Smooth muscle cell (in vitro differentiated cells): ENCODE measurements at regions not wholly inside any gene's neighbourhood (a gene's known extent, or its start where the extent isn't known, plus 50 kb on each side); places are given as distances from the start of the nearest gene placed in this dataset.
"Not testable (repeated sequence)": the region's sequence is repeated elsewhere in the genome, so short reads cannot be mapped to it uniquely, and the experiment has no call there.

Experiments used
- DNase-seq: peaks from one replicate; lab custom pipeline; 2025; ENCODE audit not compliant: unreplicated experiment; lab: John Stamatoyannopoulos, UW
- H2AFZ ChIP-seq: fragments of 200-600 bp; sonication (generic); 2 replicates; pipeline ENCODE4 v1.6.0; 2016; ENCODE audit warnings: antibody characterized with exemption, low read depth, mild to moderate bottlenecking
- H3F3A ChIP-seq: fragments of 200-600 bp; sonication (generic); 2 replicates; pipeline ENCODE4 v1.6.0; 2017; ENCODE audit warnings: antibody characterized with exemption, low read depth
- H3K27ac ChIP-seq: fragments of 200-600 bp; sonication (generic); 2 replicates; pipeline ENCODE4 v1.5.1; 2016; ENCODE audit warnings: low read depth, mild to moderate bottlenecking
- H3K27me3 ChIP-seq: fragments of 200-600 bp; sonication (generic); 2 replicates; pipeline ENCODE4 v1.6.1; 2016; ENCODE audit warnings: low read depth, mild to moderate bottlenecking
- H3K36me3 ChIP-seq: fragments of 200-600 bp; sonication (generic); 2 replicates; pipeline ENCODE4 v1.5.1; 2016; ENCODE audit warnings: low read depth
- H3K4me1 ChIP-seq: fragments of 200-600 bp; sonication (generic); 2 replicates; pipeline ENCODE4 v1.5.1; 2016; ENCODE audit warnings: low read depth
- H3K4me2 ChIP-seq: fragments of 200-600 bp; sonication (generic); 2 replicates; pipeline ENCODE4 v1.6.0; 2016; ENCODE audit warnings: mild to moderate bottlenecking
- H3K4me3 ChIP-seq: fragments of 200-600 bp; sonication (generic); 2 replicates; pipeline ENCODE4 v1.5.1; 2016; ENCODE audit warnings: mild to moderate bottlenecking
- H3K79me2 ChIP-seq: fragments of 200-600 bp; sonication (generic); 2 replicates; pipeline ENCODE4 v1.6.0; 2016; ENCODE audit warnings: low read depth, mild to moderate bottlenecking
- H3K9ac ChIP-seq: fragments of 200-600 bp; sonication (generic); 2 replicates; pipeline ENCODE4 v1.6.0; 2016; ENCODE audit warnings: low read depth
- H3K9me3 ChIP-seq: fragments of 200-600 bp; sonication (generic); replicated peaks from 2 replicates; pipeline ENCODE4 v1.5.1; 2016; ENCODE audit warnings: low read depth
- H4K20me1 ChIP-seq: fragments of 200-600 bp; sonication (generic); 2 replicates; pipeline ENCODE4 v1.6.0; 2016; ENCODE audit warnings: low read depth
- WGBS: methylation state at CpG from one replicate; pipeline ENCODE4 v1.1.7; 2016; ENCODE audit warnings: low lambda C conversion rate; 5-methylcytosine and 5-hydroxymethylcytosine counted together
- TF ChIP-seq, protein P1 (sequence below): fragments of 200-600 bp; sonication (generic); IDR thresholded peaks from 2 replicates; pipeline ENCODE4 v1.5.1; 2017; ENCODE audit warnings: borderline replicate concordance, mild to moderate bottlenecking, antibody characterized with exemption; ENCODE audit not compliant: insufficient read depth, poor library complexity, severe bottlenecking

DNA sequence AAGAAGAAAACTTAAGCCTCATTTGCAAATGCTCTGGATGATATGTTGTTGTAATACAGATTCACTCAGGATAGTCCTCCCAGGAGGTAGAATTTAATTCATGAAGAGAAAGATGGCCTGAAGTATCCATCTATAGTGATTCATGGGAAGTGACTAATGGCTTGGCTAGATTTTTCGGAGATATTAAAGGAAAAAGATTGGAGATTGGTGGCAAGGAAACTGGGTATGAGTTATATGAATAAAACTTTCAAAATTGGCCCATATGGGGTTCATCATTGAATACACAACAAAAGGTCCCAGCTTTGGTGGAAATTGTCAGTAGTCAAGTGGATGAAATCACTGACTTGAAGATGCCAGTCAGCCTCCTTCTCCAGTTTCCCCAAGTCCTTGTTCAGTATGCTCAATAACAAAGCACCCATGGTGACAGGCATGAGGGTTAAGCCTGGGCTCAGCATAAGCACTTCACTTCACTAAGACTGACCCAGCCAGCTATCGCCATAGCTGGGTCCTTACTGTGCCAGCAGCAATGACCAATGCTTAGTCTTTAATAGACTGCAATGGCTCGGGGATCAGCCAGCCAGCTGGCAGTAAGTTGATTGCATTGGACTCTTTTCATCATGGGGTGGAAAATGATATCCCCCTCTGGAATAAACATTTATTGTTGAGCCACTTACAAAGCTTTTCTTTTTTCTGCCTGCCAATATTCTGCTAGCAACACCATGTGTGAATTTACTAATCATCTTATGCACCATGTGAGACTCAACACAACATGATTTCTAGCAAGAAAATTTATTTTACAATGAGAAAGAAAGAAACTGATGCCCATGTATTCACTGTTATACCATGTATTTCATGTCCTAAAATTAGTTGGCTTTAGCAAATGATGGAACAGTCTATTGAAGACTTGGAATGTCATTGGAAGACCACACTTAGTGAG, 176.6 kb upstream of the TACR1 start:
- 93% methylated on average over 3 of the region's 3 CpGs for WGBS
- TF ChIP-seq, protein P1, sequence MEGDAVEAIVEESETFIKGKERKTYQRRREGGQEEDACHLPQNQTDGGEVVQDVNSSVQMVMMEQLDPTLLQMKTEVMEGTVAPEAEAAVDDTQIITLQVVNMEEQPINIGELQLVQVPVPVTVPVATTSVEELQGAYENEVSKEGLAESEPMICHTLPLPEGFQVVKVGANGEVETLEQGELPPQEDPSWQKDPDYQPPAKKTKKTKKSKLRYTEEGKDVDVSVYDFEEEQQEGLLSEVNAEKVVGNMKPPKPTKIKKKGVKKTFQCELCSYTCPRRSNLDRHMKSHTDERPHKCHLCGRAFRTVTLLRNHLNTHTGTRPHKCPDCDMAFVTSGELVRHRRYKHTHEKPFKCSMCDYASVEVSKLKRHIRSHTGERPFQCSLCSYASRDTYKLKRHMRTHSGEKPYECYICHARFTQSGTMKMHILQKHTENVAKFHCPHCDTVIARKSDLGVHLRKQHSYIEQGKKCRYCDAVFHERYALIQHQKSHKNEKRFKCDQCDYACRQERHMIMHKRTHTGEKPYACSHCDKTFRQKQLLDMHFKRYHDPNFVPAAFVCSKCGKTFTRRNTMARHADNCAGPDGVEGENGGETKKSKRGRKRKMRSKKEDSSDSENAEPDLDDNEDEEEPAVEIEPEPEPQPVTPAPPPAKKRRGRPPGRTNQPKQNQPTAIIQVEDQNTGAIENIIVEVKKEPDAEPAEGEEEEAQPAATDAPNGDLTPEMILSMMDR = no peak

DNA sequence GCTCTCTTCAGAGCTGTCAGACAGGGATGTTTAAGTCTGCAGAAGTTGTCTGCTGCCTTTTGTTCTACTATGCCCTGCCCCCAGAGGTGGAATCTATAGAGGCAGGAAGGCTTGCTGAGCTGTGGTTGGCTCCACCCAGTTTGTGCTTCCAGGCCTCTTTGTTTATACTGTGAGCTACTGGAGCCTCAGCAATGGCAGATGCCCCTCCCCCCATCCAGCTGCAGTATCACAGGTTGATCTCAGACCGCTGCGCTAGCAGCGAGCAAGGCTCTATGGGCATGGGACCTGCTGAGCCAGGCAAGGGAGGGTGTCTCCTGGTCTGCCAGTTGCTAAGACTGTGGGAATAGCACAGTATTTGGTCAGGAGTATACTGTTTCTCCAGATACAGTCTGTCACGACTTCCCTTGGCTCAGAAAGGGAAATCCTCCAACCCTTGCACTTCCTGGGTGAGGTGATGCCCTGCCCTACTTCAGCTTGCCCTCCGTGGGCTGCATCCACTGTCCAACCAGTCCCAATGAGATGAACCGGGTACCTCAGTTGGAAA, 175.2 kb upstream of the TACR1 start:
- H3K27ac ChIP-seq, H3K79me2 ChIP-seq, H3K4me3 ChIP-seq, H3K36me3 ChIP-seq, H3K9me3 ChIP-seq, H3K4me2 ChIP-seq, DNase-seq, H3F3A ChIP-seq, H3K27me3 ChIP-seq, H3K9ac ChIP-seq, H4K20me1 ChIP-seq, H2AFZ ChIP-seq, H3K4me1 ChIP-seq: not testable (repeated sequence)
- 65% methylated on average over 6 of the region's 6 CpGs for WGBS

More for the DNA sequence above, 176.6 kb upstream of the TACR1 start:
- no peak for DNase-seq
- Histone ChIP-seq H3K27me3 (no peaks in the 10 kb centered on the region), H3K9me3 (no peaks in the 10 kb centered on the region), H2AFZ (no peak overlapping the region), H3K9ac (no peak overlapping the region), H3K4me3 (no peak overlapping the region), H4K20me1 (no peaks in the 10 kb centered on the region), H3K79me2 (no peaks in the 10 kb centered on the region), H3K4me2 (no peak overlapping the region), H3F3A (no peaks in the 10 kb centered on the region), H3K4me1 (no peaks in the 10 kb centered on the region), H3K27ac (no peak overlapping the region), H3K36me3 (no peaks in the 10 kb centered on the region)

DNA sequence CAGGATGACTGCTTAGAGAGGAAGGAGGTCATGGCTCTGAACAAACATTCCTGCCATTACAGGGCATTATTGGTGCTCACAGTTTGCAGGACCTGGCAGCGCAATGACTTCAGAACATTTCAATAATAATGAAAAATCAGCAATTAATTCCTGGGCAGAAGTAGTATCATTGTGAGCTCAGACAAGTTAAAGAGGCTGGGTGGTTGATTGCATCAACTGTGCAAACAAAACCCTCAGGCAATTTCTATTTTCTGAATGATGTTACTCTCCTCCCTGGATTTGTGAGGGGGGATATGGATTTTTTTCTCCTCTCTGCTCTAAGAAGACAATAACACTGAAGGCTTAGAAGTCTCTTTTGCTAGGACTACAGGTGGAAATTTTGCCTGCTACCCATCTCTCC, 168.1 kb upstream of the TACR1 start:
- H3K9ac ChIP-seq = no peak overlapping the region
- H4K20me1 ChIP-seq = no peaks in the 10 kb centered on the region
- H3F3A ChIP-seq = no peaks in the 10 kb centered on the region
- no peak overlapping the region for H3K27ac ChIP-seq
- no peaks in the 10 kb centered on the region for H3K9me3 ChIP-seq
- no peaks in the 10 kb centered on the region for H3K4me1 ChIP-seq
- no peak for DNase-seq
- TF ChIP-seq, protein P1 = no peak
- H3K79me2 ChIP-seq = no peaks in the 10 kb centered on the region
- no peak overlapping the region for H3K4me3 ChIP-seq
- no peak overlapping the region for H2AFZ ChIP-seq
- no peaks in the 10 kb centered on the region for H3K27me3 ChIP-seq
- no peaks in the 10 kb centered on the region for H3K36me3 ChIP-seq
- no peak overlapping the region for H3K4me2 ChIP-seq
- WGBS = 88% methylated on average over 1 of the region's 1 CpG

DNA sequence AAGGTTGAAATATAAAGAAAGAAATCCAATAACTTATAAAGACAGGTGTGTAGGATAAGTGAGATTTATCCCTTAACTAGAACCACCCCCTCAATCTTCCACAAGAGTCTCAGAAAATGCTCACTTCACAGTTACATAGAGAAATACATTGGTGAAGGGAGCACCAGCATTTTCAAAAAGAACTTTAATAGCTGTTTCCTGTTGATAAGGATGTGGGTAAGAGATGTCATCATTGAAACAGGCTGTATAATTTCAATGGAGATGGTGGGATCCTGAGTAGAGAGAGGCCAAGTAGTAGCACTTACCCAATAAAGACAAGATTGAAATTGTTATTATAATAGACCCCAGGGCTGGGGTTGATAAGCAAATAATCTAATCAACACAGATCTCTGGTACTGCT, 162.2 kb upstream of the TACR1 start:
- H3K4me1 ChIP-seq = no peaks in the 10 kb centered on the region
- no peaks in the 10 kb centered on the region for H3F3A ChIP-seq
- no peak for DNase-seq
- no peaks in the 10 kb centered on the region for H4K20me1 ChIP-seq
- H3K27me3 ChIP-seq = no peaks in the 10 kb centered on the region
- TF ChIP-seq, protein P1 = no peak
- H3K9me3 ChIP-seq = no peaks in the 10 kb centered on the region
- no peak overlapping the region for H2AFZ ChIP-seq
- no peaks in the 10 kb centered on the region for H3K36me3 ChIP-seq
- no peak overlapping the region for H3K27ac ChIP-seq
- no peak overlapping the region for H3K4me3 ChIP-seq
- H3K4me2 ChIP-seq = no peak overlapping the region
- no peaks in the 10 kb centered on the region for H3K79me2 ChIP-seq
- no peak overlapping the region for H3K9ac ChIP-seq
